Left renal pelvis (tissue), 4 donors: ENCODE measurements at regions not wholly inside any gene's neighbourhood (a gene's known extent, or its start where the extent isn't known, plus 50 kb on each side); places are given as distances from the start of the nearest gene placed in this dataset.

Experiments used
- DNase-seq, 4 donors: peaks; one replicate each; pipeline ENCODE4 v3.0.0-alpha.2; 2013; ENCODE audit warnings: low read depth in 4 of 4, low spot score in 3 of 4

- DNase-seq: no peak
These were observed 183.1 kb downstream of the SALL1 start for GRCh38 chr16:50967827-50968612.

GRCh38 chr16:50964491-50964890 lies 186.6 kb downstream of the SALL1 start:
- no peak for DNase-seq

DNA sequence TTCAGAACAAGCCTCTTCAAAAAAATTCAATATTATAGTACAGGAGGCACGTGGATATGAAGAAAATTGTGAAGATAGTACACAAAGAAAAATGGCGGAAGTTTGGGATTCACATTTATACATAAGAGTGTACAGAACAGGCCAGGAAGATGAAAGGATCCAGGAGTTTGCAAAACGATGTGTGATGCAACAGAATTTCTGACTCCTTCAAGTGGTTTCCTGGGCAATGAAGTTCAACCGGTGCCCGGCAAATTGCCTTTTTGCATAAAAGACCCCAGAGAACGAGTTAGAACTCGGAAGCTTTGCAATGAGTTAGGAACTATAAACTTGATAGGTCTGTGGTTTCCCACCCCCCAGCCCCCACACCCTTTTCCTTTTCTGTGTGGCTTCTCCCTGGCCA lies 189.1 kb downstream of the SALL1 start:
- DNase-seq: no peak

DNA sequence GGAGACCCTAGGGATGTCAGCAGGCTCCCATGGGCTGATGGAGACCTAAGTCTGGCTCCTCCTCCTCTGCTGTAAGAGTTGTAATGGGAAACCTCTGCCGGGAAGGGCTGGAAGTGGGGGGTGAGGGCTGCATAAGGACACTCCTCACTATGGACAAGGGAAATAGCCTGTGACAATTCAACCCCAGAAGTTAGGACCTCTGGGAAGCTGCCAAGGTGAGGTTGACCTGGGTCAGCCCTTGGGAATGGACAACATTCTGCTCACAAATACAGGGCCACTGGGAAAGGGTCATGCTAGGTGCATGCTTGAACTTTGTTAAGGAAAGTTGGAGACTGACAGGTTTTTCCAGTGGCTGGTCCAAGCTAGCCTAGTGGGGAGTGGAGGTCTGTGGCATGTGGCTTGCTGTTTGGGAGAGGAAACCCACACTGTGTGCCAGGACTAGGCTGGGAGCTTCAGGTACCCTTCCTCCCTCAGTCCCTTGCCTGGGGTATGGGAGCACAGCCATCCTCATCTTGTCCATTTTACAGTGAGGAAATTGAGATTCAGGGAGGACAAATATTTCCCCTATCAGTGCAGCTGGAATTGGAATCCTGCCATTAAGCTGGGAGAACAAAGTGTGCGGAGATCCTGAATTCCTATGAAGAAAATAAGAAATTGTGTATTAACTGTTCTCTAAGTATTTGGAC lies 190.4 kb downstream of the SALL1 start:
- DNase-seq: no peak

DNA sequence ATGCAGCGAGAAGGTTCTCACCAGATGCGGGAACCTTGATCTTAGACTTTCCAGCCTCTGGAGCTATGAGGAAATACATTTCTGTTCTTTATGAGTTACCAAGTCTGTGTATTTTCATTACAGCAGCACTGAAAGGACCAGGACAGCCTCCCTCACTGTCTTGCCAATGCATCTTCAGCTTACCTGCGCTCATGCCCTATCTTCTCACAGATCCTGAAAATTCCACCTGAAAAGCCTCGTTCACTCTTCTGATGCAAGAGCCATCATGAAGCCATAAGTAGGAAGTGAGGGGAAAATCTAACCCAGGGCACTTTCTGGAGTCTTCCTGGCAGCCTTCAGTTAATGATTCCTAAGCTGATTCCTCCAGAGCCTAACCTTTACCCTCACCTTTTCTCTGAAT lies 194.0 kb downstream of the SALL1 start:
- no peak for DNase-seq

DNA sequence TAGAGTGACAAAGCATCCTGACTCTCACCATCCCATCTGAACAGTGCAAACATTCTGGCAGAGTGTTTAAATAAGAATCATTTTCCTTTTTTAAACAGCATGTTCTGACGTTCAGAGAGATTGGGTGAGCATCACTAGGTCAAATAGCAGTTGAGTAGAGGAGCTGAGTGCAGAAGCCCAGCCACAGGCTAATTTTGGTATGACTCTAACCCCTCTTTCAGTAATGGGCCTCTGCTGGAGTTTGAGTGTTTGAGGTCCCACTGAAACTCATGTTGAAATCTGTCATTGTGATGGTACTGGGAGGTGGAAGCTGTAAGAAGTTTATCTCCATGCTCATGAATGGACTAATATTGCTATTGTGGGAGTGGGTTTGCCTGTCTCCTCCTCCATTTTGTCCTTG lies 194.4 kb downstream of the SALL1 start:
- no peak for DNase-seq

DNA sequence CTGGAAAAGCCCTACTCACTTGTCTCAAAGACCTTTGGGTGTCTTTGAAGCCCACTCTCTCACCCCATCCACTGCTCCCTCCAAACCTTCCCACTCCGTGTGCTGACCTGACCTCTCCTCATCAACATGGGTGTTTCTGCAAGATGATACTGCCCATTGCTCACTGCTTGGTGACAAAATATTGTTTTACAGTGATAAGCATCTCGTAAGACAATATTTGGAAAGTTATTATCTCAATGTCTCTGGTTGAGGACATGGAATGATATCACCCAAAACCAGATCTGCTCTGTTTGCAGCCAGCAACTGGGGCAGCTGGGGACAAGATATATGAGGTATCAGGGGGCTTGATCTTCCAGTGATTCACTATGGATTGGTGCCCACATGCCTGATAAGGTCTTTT lies 195.8 kb downstream of the SALL1 start:
- DNase-seq: no peak

- no peak for DNase-seq
These were observed 196.6 kb downstream of the SALL1 start for GRCh38 chr16:50954469-50954868.

GRCh38 chr16:50953290-50953689 lies 197.8 kb downstream of the SALL1 start:
- DNase-seq: no peak

DNA sequence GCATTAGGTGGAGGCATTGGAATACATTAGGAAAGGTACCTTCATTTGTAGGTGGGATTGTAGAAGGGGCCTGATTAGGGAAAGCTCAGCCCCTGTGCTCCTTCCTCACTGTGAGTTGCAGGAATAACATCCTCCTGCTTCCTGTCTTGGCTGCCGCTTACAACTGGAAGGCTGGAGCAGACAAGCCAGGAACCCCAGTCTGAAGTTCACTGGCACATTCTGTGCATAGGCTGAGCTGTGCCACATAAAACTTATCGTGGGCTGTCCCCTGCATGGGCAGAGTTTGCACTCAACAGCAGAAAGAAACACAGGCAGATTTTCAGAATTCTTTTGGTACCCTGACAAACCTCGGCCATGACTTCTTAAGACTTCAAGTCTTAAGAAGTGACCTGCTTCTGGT lies 200.1 kb downstream of the SALL1 start:
- no peak for DNase-seq

DNA sequence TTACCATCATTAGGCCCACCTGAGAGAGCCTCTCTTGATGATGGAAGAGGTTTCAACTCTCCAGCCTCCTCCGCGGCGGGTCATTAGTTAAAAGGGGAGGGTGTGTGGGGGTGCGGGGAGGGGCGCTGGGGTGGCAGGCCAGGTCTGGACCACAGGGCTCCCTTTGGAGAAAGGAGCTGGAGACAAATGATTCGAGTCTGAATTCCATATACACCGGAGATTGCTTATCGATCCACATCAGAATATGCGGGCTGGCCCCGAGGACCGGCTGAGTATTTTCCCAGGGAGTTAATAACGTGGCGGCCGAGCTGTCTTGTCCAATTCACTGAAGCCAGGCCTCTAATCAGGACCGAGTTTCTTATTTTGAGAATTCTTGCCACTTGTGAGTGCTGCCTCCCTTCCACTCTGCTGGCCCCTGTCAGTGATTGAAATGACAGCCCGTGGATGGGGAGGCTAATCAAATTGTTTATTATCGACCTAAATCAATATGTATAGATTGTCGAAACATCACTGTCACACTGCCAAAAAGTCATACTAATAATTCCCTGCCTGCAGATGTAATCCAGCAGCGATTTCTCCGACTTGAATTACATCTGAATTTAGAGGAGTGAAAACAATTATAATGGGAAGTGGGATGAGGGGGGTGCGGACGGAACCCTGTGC lies 202.7 kb downstream of the SALL1 start:
- no peak for DNase-seq

- no peak for DNase-seq
These were observed 203.2 kb downstream of the SALL1 start for GRCh38 chr16:50947826-50948225.

DNA sequence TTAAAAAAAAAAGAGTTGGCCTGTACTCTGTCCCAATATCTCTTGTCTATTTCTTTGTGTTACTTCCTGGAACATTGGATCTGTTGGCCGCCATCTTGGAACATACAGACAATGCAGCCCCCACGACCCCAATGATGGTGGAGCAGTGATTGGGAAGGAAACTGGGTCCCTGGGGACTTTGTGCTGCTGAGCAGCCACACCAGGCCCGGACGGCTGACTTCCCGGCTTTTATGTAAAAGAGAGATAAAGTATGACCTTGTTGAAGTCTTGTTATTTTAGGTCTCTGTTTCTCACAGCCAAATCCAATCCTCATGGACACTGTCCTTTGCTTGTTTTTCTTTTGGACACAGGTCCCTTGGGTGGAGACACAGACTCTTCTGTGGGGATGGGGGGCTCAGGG lies 204.5 kb downstream of the SALL1 start:
- DNase-seq: no peak

GRCh38 chr16:50946098-50946497 lies 204.2 kb downstream of the CYLD start:
- no peak for DNase-seq

- DNase-seq: no peak
These were observed 203.3 kb downstream of the CYLD start for GRCh38 chr16:50945171-50945570.

DNA sequence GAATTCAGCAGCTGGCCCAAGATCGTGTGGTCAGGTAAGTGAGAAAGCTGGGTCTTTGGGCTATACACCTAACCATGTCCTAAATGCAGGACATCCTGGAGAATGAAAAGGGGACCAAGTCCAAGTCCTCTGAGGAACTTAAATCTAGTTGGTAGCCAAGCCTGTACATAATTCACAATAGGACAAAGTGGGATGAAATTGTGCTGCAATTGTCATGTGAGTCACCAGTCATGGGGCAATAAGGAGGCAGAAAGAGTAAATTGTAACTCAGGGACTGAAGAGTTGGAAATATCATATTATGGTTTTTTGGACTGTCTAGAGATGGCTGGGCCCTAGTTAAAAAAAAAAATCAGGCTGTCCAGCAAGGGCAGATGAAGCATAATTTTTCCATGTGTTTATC lies 202.6 kb downstream of the CYLD start:
- no peak for DNase-seq

DNA sequence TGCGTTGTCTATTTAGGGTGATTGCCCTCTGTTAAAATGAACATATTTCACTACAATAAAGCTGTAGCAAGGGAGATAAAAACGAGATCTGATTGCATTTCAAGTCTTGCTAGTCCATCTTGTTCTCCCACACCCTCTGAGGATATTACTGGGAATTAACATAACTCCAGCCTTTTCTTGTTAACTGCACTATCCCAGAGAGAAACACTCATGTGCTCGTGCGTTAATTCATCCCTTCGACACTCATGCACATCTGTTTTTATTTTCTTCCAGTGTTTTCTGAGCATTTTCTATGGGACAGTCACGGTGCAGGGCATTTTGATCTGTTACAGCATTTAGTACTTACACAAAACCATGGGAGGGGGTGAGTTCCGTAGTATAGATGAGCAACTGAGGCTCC lies 202.1 kb downstream of the CYLD start:
- DNase-seq: no peak

GRCh38 chr16:50942143-50942542 lies 200.3 kb downstream of the CYLD start:
- DNase-seq: no peak

GRCh38 chr16:50941681-50942080 lies 199.8 kb downstream of the CYLD start:
- no peak for DNase-seq

DNA sequence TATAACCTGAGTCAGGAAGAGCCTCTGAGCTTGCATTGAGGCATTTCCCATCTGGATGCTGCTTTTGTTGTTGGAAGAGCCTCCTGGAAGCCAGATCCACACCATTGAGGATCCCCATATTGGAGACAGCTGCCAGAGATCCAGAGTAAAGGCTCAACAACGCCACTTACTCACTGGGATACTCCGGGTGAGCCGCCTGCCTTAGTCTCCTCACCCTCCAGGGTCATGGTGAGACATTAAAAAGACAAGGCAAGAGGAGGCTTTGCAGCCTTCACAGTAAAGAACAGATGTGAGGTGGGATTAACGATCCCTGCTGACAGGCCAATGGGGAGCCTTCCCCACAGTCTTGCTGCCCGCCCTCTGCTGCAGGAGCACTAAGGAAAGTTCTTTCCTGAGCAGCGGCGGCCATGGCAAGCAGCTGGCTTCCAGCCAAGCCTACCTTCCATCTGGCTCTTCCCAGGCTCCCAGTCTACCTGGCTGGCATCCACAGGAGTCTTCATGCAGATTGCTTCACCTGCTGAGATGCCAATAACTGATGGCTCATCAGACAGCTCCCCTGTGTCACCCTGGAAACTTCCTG lies 198.5 kb downstream of the CYLD start:
- no peak for DNase-seq

DNA sequence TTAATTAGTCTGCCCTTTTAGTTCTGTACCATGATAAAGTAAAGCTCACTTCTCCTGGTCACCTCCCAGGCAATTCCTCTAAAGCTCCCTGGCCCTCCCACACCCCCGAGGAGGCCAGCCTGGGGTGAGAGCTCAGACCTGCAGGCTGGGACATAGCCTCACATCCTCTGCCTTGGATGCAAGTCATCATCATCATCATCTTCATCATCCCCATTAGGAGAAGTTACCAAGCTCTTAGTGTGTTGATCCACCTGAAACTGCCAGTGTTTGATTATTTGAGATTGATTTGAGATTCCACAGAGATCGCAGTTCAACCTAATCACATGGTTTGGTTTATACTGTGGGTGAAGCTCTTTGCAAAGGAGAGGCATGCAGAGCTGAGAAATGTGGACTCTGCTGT lies 197.5 kb downstream of the CYLD start:
- no peak for DNase-seq

DNA sequence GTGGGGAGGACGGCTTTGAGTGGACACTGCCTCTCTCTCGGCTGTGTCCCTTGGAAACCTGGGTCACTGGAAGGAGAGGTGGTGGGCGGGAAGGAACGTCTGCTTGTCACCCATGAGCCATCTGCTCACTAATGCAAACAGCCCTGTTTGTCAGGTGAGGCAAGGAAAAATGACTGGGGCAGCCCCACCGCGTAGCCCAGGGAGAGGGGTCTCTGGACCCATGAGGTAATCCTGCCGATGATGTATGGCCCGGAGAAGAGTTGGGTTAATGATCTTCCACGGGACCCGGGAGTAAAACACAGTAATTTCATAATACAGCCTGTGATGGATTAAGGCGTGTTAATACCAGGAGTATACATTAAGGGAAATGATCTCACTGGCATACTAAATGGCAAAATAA lies 197.0 kb downstream of the CYLD start:
- no peak for DNase-seq
